Liver (tissue), 8 donors: ENCODE measurements at regions not wholly inside any gene's neighbourhood (a gene's known extent, or its start where the extent isn't known, plus 50 kb on each side); places are given as distances from the start of the nearest gene placed in this dataset.

Experiments
- DNase-seq: peaks from one replicate; pipeline ENCODE4 v3.0.0-alpha.2; 2017; ENCODE audit warnings: low spot score
- H3K27ac ChIP-seq, 2 donors: one replicate each; pipeline ENCODE4 v1.7.0; 2013; ENCODE audit warnings: inconsistent platforms in 2 of 2, low read length in 2 of 2, control low read depth in 1 of 2, low read depth in 1 of 2, mild to moderate bottlenecking in 1 of 2
- H3K27me3 ChIP-seq, 4 donors: one replicate each; pipeline versions ENCODE4 v1.6.1 to v1.7.0; 2013; ENCODE audit warnings: low read length in 3 of 4, inconsistent platforms in 1 of 4, mild to moderate bottlenecking in 1 of 4, moderate library complexity in 1 of 4; ENCODE audit not compliant: control insufficient read depth in 4 of 4, insufficient read depth in 4 of 4
- H3K36me3 ChIP-seq, 4 donors: one replicate each; pipeline versions ENCODE4 v1.6.1 to v1.7.0; 2013; ENCODE audit warnings: low read length in 3 of 4, mild to moderate bottlenecking in 3 of 4, low read depth in 1 of 4, moderate library complexity in 1 of 4; ENCODE audit not compliant: control insufficient read depth in 4 of 4, insufficient read depth in 3 of 4
- H3K4me1 ChIP-seq, 4 donors: one replicate each; pipeline versions ENCODE4 v1.6.1 to v1.7.0; 2013; ENCODE audit warnings: low read length in 3 of 4, mild to moderate bottlenecking in 3 of 4, moderate library complexity in 1 of 4; ENCODE audit not compliant: control insufficient read depth in 4 of 4, insufficient read depth in 4 of 4
- H3K4me3 ChIP-seq, 3 donors: one replicate each; pipeline versions ENCODE4 v1.6.1 to v1.7.0; 2013; ENCODE audit warnings: low read length in 3 of 3, control low read depth in 1 of 3, low read depth in 1 of 3, mild to moderate bottlenecking in 1 of 3
- H3K9ac ChIP-seq, 2 donors: one replicate each; pipeline ENCODE4 v1.7.0; 2013; ENCODE audit warnings: low read length in 2 of 2, mild to moderate bottlenecking in 2 of 2, moderate library complexity in 2 of 2, control low read depth in 1 of 2, low read depth in 1 of 2
- H3K9me3 ChIP-seq, 4 donors: one replicate each; pipeline versions ENCODE4 v1.6.1 to v1.7.0; 2013; ENCODE audit warnings: low read length in 3 of 4; ENCODE audit not compliant: control insufficient read depth in 4 of 4
- ATF3 ChIP-seq: IDR thresholded peaks from 2 replicates; pipeline ENCODE4 v1.6.1; 2016; ENCODE audit warnings: antibody characterized with exemption
- CTCF ChIP-seq: fragments of 150-350 bp; IDR thresholded peaks from 2 replicates; pipeline ENCODE4 v1.5.1; 2017; ENCODE audit warnings: improper control_type of control experiment, low read depth, low read length; ENCODE audit not compliant: missing input control
- EGR1 ChIP-seq, 2 donors: IDR thresholded peaks; 2 replicates each; pipeline ENCODE4 v1.6.1; 2016 to 2018; ENCODE audit warnings: antibody characterized with exemption in 2 of 2, low read depth in 2 of 2
- FOXA1 ChIP-seq: IDR thresholded peaks from 2 replicates; pipeline ENCODE4 v1.6.1; 2016; ENCODE audit warnings: antibody characterized with exemption
- FOXA2 ChIP-seq: IDR thresholded peaks from 2 replicates; pipeline ENCODE4 v1.6.1; 2016; ENCODE audit warnings: antibody characterized with exemption
- GABPA ChIP-seq, 2 donors: IDR thresholded peaks in 1 of 2; conservative IDR thresholded peaks in 1 of 2; 2 replicates each; pipeline ENCODE4 v1.6.1; 2016; ENCODE audit warnings: antibody characterized with exemption in 2 of 2, mild to moderate bottlenecking in 1 of 2, moderate library complexity in 1 of 2
- HNF4G ChIP-seq: IDR thresholded peaks from 2 replicates; pipeline ENCODE4 v1.6.1; 2016; ENCODE audit warnings: antibody characterized with exemption
- JUND ChIP-seq, 2 donors: IDR thresholded peaks; 2 replicates each; pipeline ENCODE4 v1.6.1; 2016; ENCODE audit warnings: antibody characterized with exemption in 2 of 2
- MAX ChIP-seq: IDR thresholded peaks from 2 replicates; pipeline ENCODE4 v1.6.1; 2016; ENCODE audit warnings: antibody characterized with exemption
- NR2F2 ChIP-seq: IDR thresholded peaks from 2 replicates; pipeline ENCODE4 v1.6.1; 2016; ENCODE audit warnings: antibody characterized with exemption
- RAD21 ChIP-seq, 2 donors: IDR thresholded peaks; 2 replicates each; pipeline ENCODE4 v1.6.1; 2016; ENCODE audit warnings: antibody characterized with exemption in 2 of 2, mild to moderate bottlenecking in 2 of 2
- REST ChIP-seq: IDR thresholded peaks from 2 replicates; pipeline ENCODE4 v1.6.1; 2016; ENCODE audit warnings: antibody characterized with exemption, mild to moderate bottlenecking
- RXRA ChIP-seq, 2 donors: IDR thresholded peaks; 2 replicates each; pipeline ENCODE4 v1.6.1; 2017 to 2018; ENCODE audit warnings: antibody characterized with exemption in 2 of 2, mild to moderate bottlenecking in 1 of 2
- SP1 ChIP-seq: IDR thresholded peaks from 2 replicates; pipeline ENCODE4 v1.6.1; 2018; ENCODE audit warnings: antibody characterized with exemption, mild to moderate bottlenecking
- TAF1 ChIP-seq: conservative IDR thresholded peaks from 2 replicates; pipeline ENCODE4 v1.6.1; 2016; ENCODE audit warnings: antibody characterized with exemption, mild to moderate bottlenecking
- YY1 ChIP-seq: IDR thresholded peaks from 2 replicates; pipeline ENCODE4 v1.6.1; 2016; ENCODE audit warnings: antibody characterized with exemption, mild to moderate bottlenecking
- ZBTB33 ChIP-seq: IDR thresholded peaks from 2 replicates; pipeline ENCODE4 v1.6.1; 2016; ENCODE audit warnings: antibody characterized with exemption
- WGBS: extraction: QIAGEN DNeasy Blood & Tissue Kit; methylation state at CpG from one replicate; pipeline ENCODE4 v1.1.7; 2013; 5-methylcytosine and 5-hydroxymethylcytosine counted together
- donor health status: healthy.
- donor health status: healthy.
- donor health status: healthy.
- donor health status: healthy.
- donor health status: healthy.

DNA sequence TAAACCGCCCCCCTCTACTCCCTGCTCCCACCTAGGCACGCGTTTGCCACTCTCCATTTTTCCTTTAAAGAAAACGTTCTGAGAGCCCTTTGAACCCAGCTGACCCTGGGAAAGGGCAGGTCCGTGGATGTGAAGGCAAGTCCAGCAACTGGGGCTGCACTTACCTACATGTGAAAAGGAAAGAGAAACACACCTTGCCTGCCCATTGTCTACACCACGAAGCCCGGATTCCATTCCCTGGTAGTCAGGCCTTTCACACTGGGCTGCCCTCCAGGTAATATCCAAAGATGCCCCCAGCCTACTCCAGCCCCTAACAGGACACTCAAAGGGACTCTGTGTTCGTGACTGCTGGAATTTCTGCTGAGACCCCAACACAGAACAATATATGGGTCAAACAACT is 94.4 kb downstream of the CD83 start (continued):
- TF ChIP-seq CTCF, result no peak
- TF ChIP-seq NR2F2, result no peak
- TF ChIP-seq ATF3, result no peak
- TF ChIP-seq FOXA1, result no peak
- TF ChIP-seq JUND (IDR thresholded peaks at IDR 0.05), result no peak
- TF ChIP-seq GABPA (IDR thresholded peaks at IDR 0.05 in 1 of 2, conservative IDR thresholded peaks at IDR 0.05 in 1 of 2), result no peak

GRCh38 chr6:14212632-14213031 is 95.1 kb downstream of the CD83 start:
- Histone ChIP-seq H3K4me1 (peaks cover 5 to 20% (median 16%) of the 10 kb centered on the region in 4 donors), H3K27ac (no peak overlapping the region), H3K9ac (no peak overlapping the region), H3K36me3 (no peaks in the 10 kb centered on the region), H3K27me3 (no peaks in the 10 kb centered on the region), H3K9me3 (no peaks in the 10 kb centered on the region), H3K4me3 (no peak overlapping the region)
- DNase-seq, result no peak
- 98% methylated on average over 5 of the region's 5 CpGs for WGBS
- no peak for TF ChIP-seq GABPA (IDR thresholded peaks at IDR 0.05 in 1 of 2, conservative IDR thresholded peaks at IDR 0.05 in 1 of 2)
- no peak for TF ChIP-seq EGR1 (IDR thresholded peaks at IDR 0.05; ENCODE audit: low read depth in 2 of 2)
- TF ChIP-seq REST, result no peak

- no peak overlapping the region for H3K9ac ChIP-seq
- DNase-seq, result no peak
- H3K27me3 ChIP-seq, result no peaks in the 10 kb centered on the region
- H3K4me1 ChIP-seq, result peaks cover 0 to 17% (median 13%) of the 10 kb centered on the region in 4 donors
- 90% methylated on average over 13 of the region's 13 CpGs for WGBS
- H3K4me3 ChIP-seq, result no peak overlapping the region
- H3K9me3 ChIP-seq, result no peaks in the 10 kb centered on the region
- H3K36me3 ChIP-seq, result no peaks in the 10 kb centered on the region
- H3K27ac ChIP-seq, result no peak overlapping the region
- no peak for TF ChIP-seq ATF3
- no peak for TF ChIP-seq ZBTB33
- TF ChIP-seq EGR1 (IDR thresholded peaks at IDR 0.05; ENCODE audit: low read depth in 2 of 2), result no peak
- TF ChIP-seq HNF4G, result no peak
- TF ChIP-seq MAX, result no peak
- TF ChIP-seq REST, result no peak
- TF ChIP-seq SP1, result no peak
- no peak for TF ChIP-seq YY1
- TF ChIP-seq NR2F2, result no peak
- TF ChIP-seq FOXA2, result no peak
- no peak for TF ChIP-seq RXRA (IDR thresholded peaks at IDR 0.05)
- no peak for TF ChIP-seq FOXA1
- no peak for TF ChIP-seq JUND (IDR thresholded peaks at IDR 0.05)
- TF ChIP-seq RAD21 (IDR thresholded peaks at IDR 0.05), result no peak
- no peak for TF ChIP-seq TAF1
These were observed 99.5 kb downstream of the CD83 start for GRCh38 chr6:14216946-14217684.
